HCEC 1CT (cell line): ENCODE measurements at regions not wholly inside any gene's neighbourhood (a gene's known extent, or its start where the extent isn't known, plus 50 kb on each side); places are given as distances from the start of the nearest gene placed in this dataset.
"Not testable (repeated sequence)": the region's sequence is repeated elsewhere in the genome, so short reads cannot be mapped to it uniquely, and the experiment has no call there.

Experiments used
- DNase-seq: peaks from one replicate; pipeline ENCODE4 v3.0.0-alpha.2; 2017

GRCh38 chr6:100226811-100227210 is 232.8 kb upstream of the MCHR2 start:
- DNase-seq, result no peak

DNA sequence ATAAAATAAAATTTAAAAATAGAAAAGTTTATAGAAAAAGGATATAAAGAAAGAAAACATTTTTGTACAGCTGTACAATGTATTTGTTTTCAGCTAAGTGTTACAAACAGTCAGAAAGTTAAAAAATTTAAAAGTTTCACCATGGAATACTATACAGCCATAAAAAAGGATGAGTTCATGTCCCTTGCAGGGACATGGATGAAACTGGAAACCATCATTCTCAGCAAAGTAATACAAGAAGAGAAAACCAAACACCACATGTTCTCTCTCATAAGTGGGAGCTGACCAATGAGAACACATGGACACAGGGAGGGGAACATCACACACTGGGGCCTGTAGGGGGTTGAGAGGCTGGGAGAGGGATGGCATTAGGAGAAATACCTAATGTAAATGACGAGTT is 229.9 kb upstream of the MCHR2 start:
- not testable (repeated sequence) for DNase-seq

GRCh38 chr6:100220543-100220942 is 226.5 kb upstream of the MCHR2 start:
- DNase-seq, result no peak

- DNase-seq, result no peak
These were observed 223.4 kb upstream of the MCHR2 start for GRCh38 chr6:100217225-100218012.

GRCh38 chr6:100216760-100217159 is 222.7 kb upstream of the MCHR2 start:
- no peak for DNase-seq

DNA sequence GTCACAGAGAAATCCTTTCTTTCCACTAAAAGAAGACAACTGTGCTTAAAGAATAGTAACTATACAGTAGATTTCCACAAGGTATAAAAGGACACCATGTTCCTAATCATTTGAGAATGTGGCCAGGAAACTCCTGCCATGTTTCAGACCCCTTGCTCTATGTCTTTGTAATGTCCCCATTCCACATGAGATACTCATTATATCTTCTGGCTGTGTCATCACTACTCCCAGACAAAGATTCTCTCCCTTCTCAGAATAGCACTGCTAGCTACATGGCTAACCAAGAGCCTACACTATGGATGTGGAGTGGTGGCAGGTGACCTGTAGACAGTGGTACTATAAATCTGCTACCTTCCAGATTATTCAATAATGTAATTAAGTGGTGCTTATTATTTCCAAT is 218.1 kb upstream of the MCHR2 start:
- peak; percentile 6 for DNase-seq

DNA sequence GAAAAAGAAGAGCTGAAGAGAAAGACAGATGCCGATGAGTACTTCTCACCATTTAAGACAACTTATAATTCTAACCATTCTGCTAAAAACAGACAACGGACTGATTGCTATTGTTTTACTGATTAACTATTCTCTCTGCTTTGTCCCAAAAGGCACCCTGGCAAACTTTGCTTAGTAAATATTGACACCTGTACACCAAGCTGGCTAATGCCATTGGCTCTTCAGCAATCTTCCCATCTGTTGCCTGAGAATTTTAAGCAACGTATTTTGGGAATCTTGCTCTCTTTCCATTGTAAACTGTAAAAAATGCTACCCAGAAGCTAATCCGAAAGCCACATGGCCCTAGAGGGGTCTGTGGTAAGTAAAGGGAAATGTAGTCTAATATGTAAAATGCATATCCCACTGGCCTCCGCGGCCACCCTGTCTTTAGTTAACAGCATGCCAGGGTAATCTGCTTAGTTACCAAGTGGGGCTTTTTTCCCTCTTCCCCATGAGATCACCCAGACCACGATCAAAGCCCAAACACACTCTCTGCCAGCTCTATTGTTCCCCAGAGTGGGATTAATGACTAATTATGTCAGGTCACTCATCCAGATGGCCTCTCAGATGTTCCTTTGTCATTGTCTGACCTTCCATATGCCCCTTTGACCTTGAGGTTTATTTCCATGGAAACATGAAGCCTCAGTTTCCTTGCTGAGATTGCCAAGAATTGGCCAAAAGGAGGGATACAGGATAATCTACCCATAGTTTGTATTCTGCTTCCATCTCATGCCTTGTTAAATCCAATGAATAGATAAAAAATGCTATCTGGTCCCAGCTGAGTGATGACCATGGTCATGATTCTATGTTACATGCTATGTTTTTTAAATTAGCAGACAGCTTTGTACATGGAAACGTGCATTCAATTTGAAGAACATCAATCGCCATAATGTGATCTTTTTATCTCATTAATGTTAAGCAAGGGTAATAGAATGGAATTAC is 216.4 kb upstream of the MCHR2 start:
- DNase-seq, result no peak

DNA sequence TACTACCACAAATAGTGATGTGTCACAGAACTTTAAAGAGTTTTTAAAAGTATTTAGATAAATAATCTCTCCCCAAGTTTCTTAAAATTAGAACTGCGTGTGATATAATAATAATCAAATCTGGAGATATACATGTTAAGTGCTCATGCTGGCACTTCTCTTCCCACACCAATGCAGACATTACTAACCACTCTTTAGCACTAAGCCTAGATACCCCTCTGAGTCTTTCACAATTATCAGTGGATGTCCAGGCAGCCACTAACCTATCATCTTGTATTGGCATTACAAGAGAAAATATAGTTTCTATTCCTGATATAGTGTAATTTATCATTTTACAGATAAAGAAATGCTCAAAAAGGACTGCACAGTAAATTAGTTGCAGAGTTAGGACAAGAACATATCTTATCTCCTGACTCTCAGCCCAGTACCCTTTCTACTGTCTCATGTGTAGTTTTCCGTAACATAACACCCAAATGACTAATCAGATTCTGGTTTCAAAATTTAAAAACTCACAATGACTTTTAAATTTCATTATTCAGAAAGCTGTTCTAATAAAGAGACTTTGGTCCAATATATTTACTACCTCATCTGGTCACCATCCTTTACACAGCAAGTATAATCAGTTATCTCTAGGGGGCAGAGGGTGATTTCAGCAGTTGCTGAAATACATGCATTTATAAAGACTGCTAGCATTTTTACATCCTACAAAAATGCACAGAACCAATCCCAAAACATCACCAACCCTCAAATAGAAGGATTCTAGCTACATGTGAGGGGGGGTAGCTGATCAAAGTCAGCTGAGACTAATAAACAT is 215.5 kb upstream of the MCHR2 start:
- DNase-seq, result peak; percentile 10

- peak; percentile 99 for DNase-seq
These were observed 209.4 kb upstream of the MCHR2 start for GRCh38 chr6:100203400-100203799.

GRCh38 chr6:100202417-100203194 is 208.6 kb upstream of the MCHR2 start:
- DNase-seq, result peak; percentile 96

DNA sequence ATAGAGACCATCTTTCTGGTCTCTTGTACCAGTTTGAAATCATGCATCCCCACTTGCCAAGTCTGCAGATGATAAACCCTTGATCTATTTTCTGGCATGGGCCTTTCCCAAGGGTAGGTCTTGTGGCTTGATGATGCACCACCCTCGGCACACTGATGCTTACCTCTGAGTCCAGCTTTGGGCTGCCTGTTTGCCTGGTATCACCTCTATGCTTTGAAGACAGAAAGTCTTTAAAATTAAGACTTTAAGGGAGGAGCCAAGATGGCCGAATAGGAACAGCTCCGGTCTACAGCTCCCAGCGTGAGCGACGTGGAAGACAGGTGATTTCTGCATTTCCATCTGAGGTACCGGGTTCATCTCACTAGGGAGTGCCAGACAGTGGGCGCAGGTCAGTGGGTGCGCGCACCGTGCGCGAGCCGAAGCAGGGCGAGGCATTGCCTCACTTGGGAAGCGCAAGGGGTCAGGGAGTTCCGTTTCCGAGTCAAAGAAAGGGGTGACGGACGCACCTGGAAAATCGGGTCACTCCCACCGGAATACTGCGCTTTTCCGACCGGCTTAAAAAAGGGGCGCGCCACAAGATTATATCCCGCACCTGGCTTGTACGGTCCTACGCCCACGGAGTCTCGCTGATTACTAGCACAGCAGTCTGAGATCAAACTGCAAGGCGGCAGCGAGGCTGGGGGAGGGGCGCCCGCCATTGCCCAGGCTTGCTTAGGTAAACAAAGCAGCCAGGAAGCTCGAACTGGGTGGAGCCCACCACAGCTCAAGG is 202.4 kb upstream of the MCHR2 start:
- not testable (repeated sequence) for DNase-seq

GRCh38 chr6:100195244-100195643 is 201.2 kb upstream of the MCHR2 start:
- DNase-seq, result not testable (repeated sequence)

DNA sequence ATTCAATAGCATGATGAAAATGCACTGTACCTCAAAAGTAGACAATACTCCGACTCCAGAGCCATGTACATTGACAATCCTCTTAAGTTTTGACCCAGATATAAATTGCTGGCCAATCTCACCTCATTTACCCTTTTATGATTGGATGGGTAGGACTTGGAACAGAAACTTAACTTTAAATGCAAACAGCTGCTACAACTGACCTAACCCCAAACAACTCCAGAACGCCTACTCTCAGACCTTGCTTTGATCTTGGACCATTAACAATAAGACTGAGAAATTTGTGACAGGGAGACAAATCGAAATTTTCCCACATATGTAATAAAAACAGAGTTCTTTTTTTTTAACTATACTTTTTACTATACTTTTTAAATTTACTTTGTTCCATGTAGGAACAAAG is 200.5 kb upstream of the MCHR2 start:
- no peak for DNase-seq

GRCh38 chr6:100188754-100189153 is 194.7 kb upstream of the MCHR2 start:
- DNase-seq, result no peak

- no peak for DNase-seq
These were observed 192.5 kb upstream of the MCHR2 start for GRCh38 chr6:100186552-100186951.

- no peak for DNase-seq
These were observed 191.6 kb upstream of the MCHR2 start for GRCh38 chr6:100185615-100186014.

GRCh38 chr6:100184473-100184872 is 190.4 kb upstream of the MCHR2 start:
- no peak for DNase-seq

DNA sequence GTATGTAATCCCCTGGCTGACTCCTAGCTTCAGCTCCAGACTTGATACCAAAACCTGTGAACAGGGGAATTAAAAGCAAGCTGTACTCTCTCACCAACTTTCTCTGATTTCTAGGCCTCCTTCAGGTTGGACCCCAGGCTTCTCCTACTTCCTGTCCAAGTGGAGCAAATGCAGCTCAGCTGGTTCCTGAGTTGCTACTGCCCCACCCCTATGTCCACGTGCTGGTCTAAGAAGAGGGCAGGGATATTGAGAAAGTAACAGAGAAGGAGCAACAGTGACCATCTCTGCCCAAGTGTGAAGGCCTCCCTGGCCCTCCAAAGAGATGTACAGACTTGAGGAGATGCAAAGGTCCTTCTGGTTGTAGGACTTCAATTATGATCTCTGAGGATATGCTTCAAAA is 188.3 kb upstream of the MCHR2 start:
- no peak for DNase-seq

- no peak for DNase-seq
These were observed 187.3 kb upstream of the MCHR2 start for GRCh38 chr6:100181309-100181708.

GRCh38 chr6:100179576-100179975 is 185.6 kb upstream of the MCHR2 start:
- DNase-seq, result no peak

DNA sequence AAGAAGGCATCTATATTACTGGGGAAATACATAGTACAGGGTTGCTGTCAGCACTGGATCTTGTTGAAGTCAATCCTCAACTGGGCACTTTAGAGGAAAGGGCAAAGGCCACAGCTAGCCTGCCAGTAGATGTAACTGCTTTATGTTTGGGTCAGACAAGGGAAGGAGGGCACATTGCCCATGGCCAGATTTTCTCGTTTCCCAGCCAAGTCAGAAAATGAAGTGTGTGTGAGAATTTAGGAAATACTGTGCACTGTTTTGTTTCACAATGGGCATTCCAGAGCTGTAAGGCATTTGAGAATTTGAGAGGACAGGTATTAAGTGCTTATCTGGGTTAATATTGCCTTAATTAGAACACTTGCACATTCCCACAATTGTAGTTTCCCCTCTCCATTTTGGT is 183.9 kb upstream of the MCHR2 start:
- DNase-seq, result no peak
